ENCODE measurements at regions not wholly inside any gene's neighbourhood (a gene's known extent, or its start where the extent isn't known, plus 50 kb on each side); places are given as distances from the start of the nearest gene placed in this dataset.

- no peak for TF ChIP-seq CTCF (IDR thresholded peaks at IDR 0.05)
- TF ChIP-seq POLR2A (IDR thresholded peaks at IDR 0.05): no peak
- no peak for TF ChIP-seq POLR2AphosphoS5 (IDR thresholded peaks at IDR 0.05)
Observed at GRCh38 chr4:123259676-123260646, 136.6 kb upstream of the SPRY1 start.
